ENCODE measurements at regions not wholly inside any gene's neighbourhood (a gene's known extent, or its start where the extent isn't known, plus 50 kb on each side); places are given as distances from the start of the nearest gene placed in this dataset.

- TF ChIP-seq, protein P1, sequence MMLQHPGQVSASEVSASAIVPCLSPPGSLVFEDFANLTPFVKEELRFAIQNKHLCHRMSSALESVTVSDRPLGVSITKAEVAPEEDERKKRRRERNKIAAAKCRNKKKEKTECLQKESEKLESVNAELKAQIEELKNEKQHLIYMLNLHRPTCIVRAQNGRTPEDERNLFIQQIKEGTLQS (CRISPR knock-in tag; conservative IDR thresholded peaks at IDR 0.05), result no peak
- TF ChIP-seq CTCF (IDR thresholded peaks at IDR 0.05) (no peak), GABPB1 (CRISPR knock-in tag; IDR thresholded peaks at IDR 0.05) (no peak), ESRRA (CRISPR knock-in tag; IDR thresholded peaks at IDR 0.05; ENCODE audit: borderline replicate concordance) (no peak), NR3C1 (CRISPR knock-in tag; conservative IDR thresholded peaks at IDR 0.05; ENCODE audit: low read depth) (no peak), GTF2I (CRISPR knock-in tag; conservative IDR thresholded peaks at IDR 0.05) (no peak), MYBL2 (CRISPR knock-in tag; IDR thresholded peaks at IDR 0.05) (no peak)
- TF ChIP-seq, protein P2, sequence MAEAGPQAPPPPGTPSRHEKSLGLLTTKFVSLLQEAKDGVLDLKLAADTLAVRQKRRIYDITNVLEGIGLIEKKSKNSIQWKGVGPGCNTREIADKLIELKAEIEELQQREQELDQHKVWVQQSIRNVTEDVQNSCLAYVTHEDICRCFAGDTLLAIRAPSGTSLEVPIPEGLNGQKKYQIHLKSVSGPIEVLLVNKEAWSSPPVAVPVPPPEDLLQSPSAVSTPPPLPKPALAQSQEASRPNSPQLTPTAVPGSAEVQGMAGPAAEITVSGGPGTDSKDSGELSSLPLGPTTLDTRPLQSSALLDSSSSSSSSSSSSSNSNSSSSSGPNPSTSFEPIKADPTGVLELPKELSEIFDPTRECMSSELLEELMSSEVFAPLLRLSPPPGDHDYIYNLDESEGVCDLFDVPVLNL (CRISPR knock-in tag; IDR thresholded peaks at IDR 0.05; ENCODE audit: borderline replicate concordance, low read depth), result no peak
These were observed 827.2 kb downstream of the EPHA4 start for GRCh38 chr2:220744861-220745260.

All from WTC11 (cell line).